GM21423 (cell line): ENCODE measurements at regions not wholly inside any gene's neighbourhood (a gene's known extent, or its start where the extent isn't known, plus 50 kb on each side); places are given as distances from the start of the nearest gene placed in this dataset.

Experiments
- ATAC-seq: cut with Tn5 transposase; IDR thresholded peaks from one replicate; pipeline ENCODE4 v1.9.1; 2021; ENCODE audit warnings: mild to moderate bottlenecking, moderate library complexity; ENCODE audit not compliant: unreplicated experiment

- ATAC-seq = no peak
These were observed 111.0 kb downstream of the IRX5 start for GRCh38 chr16:55041540-55042234.

- no peak for ATAC-seq
These were observed 112.1 kb downstream of the IRX5 start for GRCh38 chr16:55042556-55043432.

- no peak for ATAC-seq
These were observed 112.8 kb downstream of the IRX5 start for GRCh38 chr16:55043499-55043898.

GRCh38 chr16:55044201-55044975 is 113.7 kb downstream of the IRX5 start:
- no peak for ATAC-seq

GRCh38 chr16:55045329-55045728 is 114.7 kb downstream of the IRX5 start:
- ATAC-seq = no peak

- ATAC-seq = no peak
These were observed 115.2 kb downstream of the IRX5 start for GRCh38 chr16:55045756-55046460.

GRCh38 chr16:55046513-55046912 is 115.8 kb downstream of the IRX5 start:
- no peak for ATAC-seq

- no peak for ATAC-seq
These were observed 116.3 kb downstream of the IRX5 start for GRCh38 chr16:55046916-55047315.

- no peak for ATAC-seq
These were observed 116.7 kb downstream of the IRX5 start for GRCh38 chr16:55047331-55047730.

- ATAC-seq = no peak
These were observed 117.3 kb downstream of the IRX5 start for GRCh38 chr16:55047903-55048497.

- no peak for ATAC-seq
These were observed 118.1 kb downstream of the IRX5 start for GRCh38 chr16:55048745-55049144.

- ATAC-seq = no peak
These were observed 121.1 kb downstream of the IRX5 start for GRCh38 chr16:55051571-55052347.

GRCh38 chr16:55052348-55052734 is 121.7 kb downstream of the IRX5 start:
- ATAC-seq = no peak

GRCh38 chr16:55052741-55053415 is 122.2 kb downstream of the IRX5 start:
- ATAC-seq = no peak

GRCh38 chr16:55055262-55055661 is 124.6 kb downstream of the IRX5 start:
- ATAC-seq = no peak

GRCh38 chr16:55056585-55057401 is 126.1 kb downstream of the IRX5 start:
- ATAC-seq = no peak

- no peak for ATAC-seq
These were observed 127.2 kb downstream of the IRX5 start for GRCh38 chr16:55057866-55058265.

- ATAC-seq = no peak
These were observed 127.9 kb downstream of the IRX5 start for GRCh38 chr16:55058576-55058975.
